Rectal smooth muscle tissue (tissue), 1 donor: ENCODE measurements at regions not wholly inside any gene's neighbourhood (a gene's known extent, or its start where the extent isn't known, plus 50 kb on each side); places are given as distances from the start of the nearest gene placed in this dataset.

ENCODE experiments used
- H3K27ac ChIP-seq: one replicate; pipeline ENCODE4 v1.7.0; 2013; ENCODE audit warnings: low read depth, low read length, inconsistent platforms
- H3K27me3 ChIP-seq: one replicate; pipeline ENCODE4 v1.7.0; 2013; ENCODE audit warnings: low read length; ENCODE audit not compliant: control insufficient read depth, insufficient read depth
- H3K36me3 ChIP-seq: one replicate; pipeline ENCODE4 v1.7.0; 2013; ENCODE audit warnings: low read length; ENCODE audit not compliant: control insufficient read depth, insufficient read depth
- H3K4me1 ChIP-seq: one replicate; pipeline ENCODE4 v1.7.0; 2013; ENCODE audit warnings: low read length; ENCODE audit not compliant: control insufficient read depth, insufficient read depth
- H3K4me3 ChIP-seq: one replicate; pipeline ENCODE4 v1.7.0; 2013; ENCODE audit warnings: low read length
- H3K9ac ChIP-seq: one replicate; pipeline ENCODE4 v1.7.0; 2013; ENCODE audit warnings: low read length

DNA sequence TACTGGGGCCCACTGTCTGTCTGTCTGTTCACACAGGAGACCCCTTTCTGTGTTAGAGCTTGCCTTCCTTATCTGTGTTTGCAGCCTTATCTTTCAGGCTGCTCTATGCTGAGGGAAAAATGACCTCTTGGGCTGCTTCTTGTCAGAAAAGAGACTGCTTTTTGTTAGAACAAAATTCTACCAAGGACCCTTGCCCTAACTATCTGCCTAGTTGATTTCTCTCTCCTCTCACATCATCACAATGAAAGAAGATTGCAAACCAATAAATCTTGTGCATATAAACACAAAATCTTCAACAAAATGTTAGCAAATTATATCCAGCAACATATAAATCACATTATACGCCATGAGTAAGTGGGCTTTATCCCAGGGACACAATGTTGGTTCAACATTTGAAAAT, 1117.7 kb downstream of the CDH11 start:
- H3K9ac ChIP-seq, result no peak overlapping the region
- no peaks in the 10 kb centered on the region for H3K27me3 ChIP-seq
- no peaks in the 10 kb centered on the region for H3K36me3 ChIP-seq
- H3K4me1 ChIP-seq, result no peaks in the 10 kb centered on the region
- no peak overlapping the region for H3K27ac ChIP-seq
- no peak overlapping the region for H3K4me3 ChIP-seq

DNA sequence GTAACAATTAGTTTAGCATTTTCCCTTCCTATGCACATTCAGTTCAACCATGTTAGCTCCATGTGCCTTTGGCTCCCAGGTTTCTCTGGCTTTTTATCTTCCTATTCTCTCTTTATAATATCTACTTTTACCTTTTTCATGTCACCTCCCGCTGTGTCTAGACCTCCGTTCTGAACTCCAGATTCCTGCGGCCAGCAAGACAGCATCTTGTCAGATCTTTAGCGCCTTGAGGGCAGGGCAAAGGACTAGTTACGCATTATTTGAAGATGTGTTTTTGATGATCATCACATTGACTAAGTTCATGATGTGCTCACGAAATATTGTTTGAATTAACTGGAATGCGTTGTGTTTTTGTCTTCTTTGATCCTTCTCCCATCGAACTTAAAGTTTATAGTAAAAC, 1126.8 kb downstream of the CDH11 start:
- Histone ChIP-seq H3K4me1 (no peaks in the 10 kb centered on the region), H3K27me3 (no peaks in the 10 kb centered on the region), H3K27ac (no peak overlapping the region), H3K36me3 (no peaks in the 10 kb centered on the region), H3K9ac (no peak overlapping the region), H3K4me3 (no peak overlapping the region)

DNA sequence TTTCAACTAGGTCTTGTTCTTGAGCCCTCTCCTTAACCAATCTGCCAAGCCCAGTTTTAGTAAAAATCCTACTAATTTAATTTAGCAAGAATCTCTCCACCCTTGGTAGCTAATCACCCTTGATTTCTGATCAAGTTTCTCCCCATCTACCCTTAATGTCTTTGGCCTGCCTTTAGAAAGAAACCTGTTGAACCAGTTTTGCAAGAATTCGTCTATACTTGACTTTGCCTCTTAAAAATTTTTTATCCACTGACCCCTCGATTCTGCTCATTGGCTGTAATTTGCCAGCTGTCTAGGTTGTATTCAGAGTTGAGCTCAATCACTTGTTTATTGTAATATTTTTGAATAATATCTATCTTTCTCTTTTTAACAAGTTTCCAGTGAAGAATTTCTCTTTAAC, 1138.5 kb downstream of the CDH11 start:
- no peaks in the 10 kb centered on the region for H3K27me3 ChIP-seq
- H3K27ac ChIP-seq, result no peak overlapping the region
- no peak overlapping the region for H3K4me3 ChIP-seq
- H3K36me3 ChIP-seq, result no peaks in the 10 kb centered on the region
- no peak overlapping the region for H3K9ac ChIP-seq
- H3K4me1 ChIP-seq, result no peaks in the 10 kb centered on the region

DNA sequence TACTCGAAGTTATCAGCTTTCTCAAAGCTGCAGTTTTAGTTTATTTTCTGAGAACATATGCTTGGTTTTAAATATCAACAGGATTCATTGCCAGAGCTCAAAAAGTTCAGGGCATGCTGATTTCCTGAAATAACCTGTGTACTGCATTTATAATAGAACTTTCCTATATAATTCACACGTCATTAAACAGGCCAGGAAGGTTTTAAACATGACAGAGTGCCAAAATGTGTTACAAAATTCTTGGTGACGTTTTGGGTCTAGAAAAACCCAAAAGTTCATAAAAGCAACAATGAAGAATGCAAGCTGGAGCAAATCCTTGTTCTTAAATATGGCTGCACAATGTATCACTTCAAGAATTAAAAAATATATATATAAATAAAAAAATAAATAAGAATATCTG, 1139.1 kb downstream of the CDH11 start:
- no peaks in the 10 kb centered on the region for H3K36me3 ChIP-seq
- no peaks in the 10 kb centered on the region for H3K4me1 ChIP-seq
- no peak overlapping the region for H3K27ac ChIP-seq
- H3K9ac ChIP-seq, result no peak overlapping the region
- no peak overlapping the region for H3K4me3 ChIP-seq
- no peaks in the 10 kb centered on the region for H3K27me3 ChIP-seq

DNA sequence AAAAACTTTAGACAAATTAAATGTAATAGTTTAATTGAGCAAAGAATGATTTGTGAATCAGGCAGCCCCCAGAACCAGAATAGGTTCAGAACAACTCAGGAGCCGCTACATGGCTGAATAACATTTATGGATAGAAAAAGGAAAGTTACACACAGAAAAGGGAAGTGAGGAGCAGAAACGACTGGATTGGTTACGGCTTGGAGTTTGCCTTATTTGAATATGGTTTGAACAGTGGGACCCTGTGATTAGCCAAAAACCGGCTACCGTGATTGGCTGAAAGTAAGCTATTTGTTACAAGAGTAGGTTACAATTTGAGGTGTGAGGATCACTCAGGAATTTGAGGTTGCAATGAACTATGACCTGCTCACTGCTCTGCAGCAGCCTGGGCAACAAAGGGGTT, 1139.8 kb downstream of the CDH11 start:
- Histone ChIP-seq H3K9ac (no peak overlapping the region), H3K36me3 (no peaks in the 10 kb centered on the region), H3K27me3 (no peaks in the 10 kb centered on the region), H3K4me1 (no peaks in the 10 kb centered on the region), H3K4me3 (no peak overlapping the region), H3K27ac (no peak overlapping the region)

DNA sequence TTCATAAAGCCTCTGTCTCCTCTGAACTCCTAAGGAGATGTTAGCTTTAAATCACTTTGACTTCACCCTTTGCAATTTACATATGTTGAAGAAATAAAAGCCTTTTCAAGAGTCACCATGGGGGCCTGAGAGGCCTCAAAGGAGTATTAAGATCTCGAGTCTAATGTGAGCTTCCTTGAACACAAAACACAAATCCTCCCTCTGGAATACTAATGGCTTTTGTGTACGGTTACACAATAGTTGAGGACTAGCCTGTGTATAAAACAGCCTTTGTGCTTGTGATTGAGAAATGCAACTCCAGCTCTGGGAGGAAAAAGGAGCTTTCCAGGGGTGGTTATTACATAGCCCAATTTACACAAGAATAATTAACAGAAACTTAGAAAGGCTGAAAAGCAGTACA, 1140.2 kb downstream of the CDH11 start:
- Histone ChIP-seq H3K27ac (no peak overlapping the region), H3K27me3 (no peaks in the 10 kb centered on the region), H3K9ac (no peak overlapping the region), H3K4me1 (no peaks in the 10 kb centered on the region), H3K4me3 (no peak overlapping the region), H3K36me3 (no peaks in the 10 kb centered on the region)

DNA sequence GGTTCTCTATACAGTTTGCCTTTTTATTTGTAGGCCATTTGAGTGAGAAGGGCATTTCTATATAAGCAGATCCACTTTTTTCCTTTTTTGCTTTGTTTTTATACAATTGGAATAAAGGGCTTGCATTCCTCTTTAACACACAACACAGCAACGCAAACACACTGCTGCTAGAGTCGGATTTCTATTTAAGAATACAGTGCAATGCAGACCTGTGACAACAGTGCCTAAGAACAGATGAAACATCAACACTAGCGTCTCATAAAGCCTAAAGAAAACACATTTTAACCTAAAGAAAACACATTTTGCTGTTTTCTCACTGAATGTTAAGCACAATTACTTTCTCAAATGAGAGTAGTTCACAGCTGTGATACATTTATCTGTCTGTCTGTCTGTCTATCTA, 1141.1 kb downstream of the CDH11 start:
- Histone ChIP-seq H3K27ac (no peak overlapping the region), H3K36me3 (no peaks in the 10 kb centered on the region), H3K4me1 (no peaks in the 10 kb centered on the region), H3K27me3 (no peaks in the 10 kb centered on the region), H3K4me3 (no peak overlapping the region), H3K9ac (no peak overlapping the region)

DNA sequence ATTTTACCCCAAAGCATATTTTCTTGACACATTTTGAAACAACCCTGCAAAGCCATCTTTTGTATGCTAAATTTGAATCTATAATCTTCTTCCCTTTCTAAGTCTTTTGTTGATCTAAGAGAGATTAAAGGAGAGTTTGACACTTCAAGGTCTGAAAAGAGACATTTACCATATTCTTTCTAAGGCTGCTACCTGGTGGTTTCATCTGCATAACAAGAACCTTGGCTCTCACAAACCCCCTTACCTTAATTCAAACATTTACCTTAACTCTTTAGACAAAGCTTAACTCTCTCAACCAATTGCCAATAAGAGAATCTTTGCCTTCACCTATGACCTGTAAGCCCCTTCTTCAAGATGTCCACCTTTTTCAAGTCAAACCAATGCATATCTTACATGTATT, 1143.6 kb downstream of the CDH11 start:
- Histone ChIP-seq H3K27me3 (no peaks in the 10 kb centered on the region), H3K27ac (no peak overlapping the region), H3K36me3 (no peaks in the 10 kb centered on the region), H3K9ac (no peak overlapping the region), H3K4me1 (no peaks in the 10 kb centered on the region), H3K4me3 (no peak overlapping the region)

DNA sequence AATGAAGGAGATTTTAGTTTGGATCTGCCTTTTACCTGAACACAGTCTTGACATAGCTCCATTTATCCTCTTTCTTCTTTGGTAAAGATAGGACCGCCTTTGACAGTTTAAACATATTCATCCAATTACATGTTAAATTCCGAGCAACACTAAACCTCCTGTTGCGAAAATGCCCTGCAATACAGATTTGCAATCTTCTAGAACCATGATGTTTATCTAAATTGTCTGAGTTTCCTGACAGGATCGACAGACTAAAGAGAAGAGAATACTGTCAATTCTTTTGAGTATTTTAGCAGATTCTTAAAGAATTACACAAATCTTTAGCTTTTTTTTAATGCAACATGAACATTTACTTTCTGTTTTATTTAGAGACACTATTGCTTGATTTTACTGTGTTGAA, 1145.5 kb downstream of the CDH11 start:
- no peak overlapping the region for H3K4me3 ChIP-seq
- no peaks in the 10 kb centered on the region for H3K27me3 ChIP-seq
- H3K9ac ChIP-seq, result no peak overlapping the region
- H3K36me3 ChIP-seq, result no peaks in the 10 kb centered on the region
- no peaks in the 10 kb centered on the region for H3K4me1 ChIP-seq
- H3K27ac ChIP-seq, result no peak overlapping the region

DNA sequence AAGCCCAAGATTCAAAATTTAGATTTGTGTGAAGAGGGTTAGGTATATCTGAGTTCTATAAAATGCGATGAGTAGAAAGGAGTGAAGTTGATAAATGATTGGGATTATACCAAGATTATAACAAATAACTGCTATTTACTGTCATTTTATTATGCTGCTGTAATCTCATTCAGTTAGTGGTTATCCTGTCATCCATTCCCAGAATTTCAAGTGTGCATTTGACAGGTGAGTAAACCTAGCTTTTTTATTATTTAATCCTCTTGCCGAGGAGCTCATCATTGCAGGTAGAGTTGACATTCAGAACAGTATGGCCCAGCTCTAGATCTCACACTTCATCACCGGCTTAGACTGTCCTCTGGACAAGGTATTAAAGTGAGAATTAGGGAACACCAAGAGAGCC, 1146.2 kb downstream of the CDH11 start:
- H3K27me3 ChIP-seq, result no peaks in the 10 kb centered on the region
- H3K4me3 ChIP-seq, result no peak overlapping the region
- H3K27ac ChIP-seq, result no peak overlapping the region
- no peak overlapping the region for H3K9ac ChIP-seq
- no peaks in the 10 kb centered on the region for H3K4me1 ChIP-seq
- no peaks in the 10 kb centered on the region for H3K36me3 ChIP-seq

DNA sequence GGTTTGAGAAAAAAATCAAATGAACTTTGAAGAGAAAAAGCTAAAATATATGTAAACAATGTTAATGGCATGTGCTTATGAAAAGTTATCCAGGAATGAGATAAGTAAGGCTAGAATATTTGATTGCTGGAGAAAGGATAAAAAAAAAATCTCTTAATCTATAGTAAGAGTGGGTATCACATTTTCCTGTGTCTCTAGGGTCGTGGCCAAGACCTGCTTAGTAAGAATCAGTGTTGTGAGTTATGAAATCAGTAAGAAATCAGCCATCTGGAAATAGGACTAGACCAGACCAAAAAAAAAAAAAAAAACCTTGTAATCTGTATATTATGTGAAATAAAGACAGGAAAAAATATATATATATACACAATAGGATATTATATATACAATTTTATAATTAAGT, 1153.9 kb downstream of the CDH11 start:
- no peak overlapping the region for H3K27ac ChIP-seq
- H3K27me3 ChIP-seq, result no peaks in the 10 kb centered on the region
- no peak overlapping the region for H3K4me3 ChIP-seq
- H3K36me3 ChIP-seq, result no peaks in the 10 kb centered on the region
- H3K9ac ChIP-seq, result no peak overlapping the region
- no peaks in the 10 kb centered on the region for H3K4me1 ChIP-seq

DNA sequence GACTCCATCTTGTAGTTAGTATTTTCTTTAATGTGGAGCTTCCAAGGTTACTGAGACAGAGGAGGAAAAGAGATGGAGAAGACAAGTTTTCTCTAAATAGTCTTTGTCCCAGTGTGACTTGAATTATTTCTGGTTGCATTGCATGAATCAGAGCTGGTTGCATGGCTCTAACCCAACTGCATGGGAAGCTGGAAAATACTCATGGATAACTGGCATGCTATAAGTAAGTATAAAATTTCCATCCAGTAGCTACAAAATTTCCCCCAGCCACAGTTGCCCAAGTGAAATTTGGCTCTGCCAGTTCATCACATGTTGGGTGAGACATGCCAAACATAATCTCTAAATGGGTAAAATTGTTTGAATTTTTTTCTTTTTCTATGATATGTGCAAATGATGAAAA, 1161.5 kb downstream of the CDH11 start:
- no peak overlapping the region for H3K9ac ChIP-seq
- H3K4me1 ChIP-seq, result no peaks in the 10 kb centered on the region
- no peak overlapping the region for H3K4me3 ChIP-seq
- no peaks in the 10 kb centered on the region for H3K36me3 ChIP-seq
- H3K27ac ChIP-seq, result no peak overlapping the region
- no peaks in the 10 kb centered on the region for H3K27me3 ChIP-seq

DNA sequence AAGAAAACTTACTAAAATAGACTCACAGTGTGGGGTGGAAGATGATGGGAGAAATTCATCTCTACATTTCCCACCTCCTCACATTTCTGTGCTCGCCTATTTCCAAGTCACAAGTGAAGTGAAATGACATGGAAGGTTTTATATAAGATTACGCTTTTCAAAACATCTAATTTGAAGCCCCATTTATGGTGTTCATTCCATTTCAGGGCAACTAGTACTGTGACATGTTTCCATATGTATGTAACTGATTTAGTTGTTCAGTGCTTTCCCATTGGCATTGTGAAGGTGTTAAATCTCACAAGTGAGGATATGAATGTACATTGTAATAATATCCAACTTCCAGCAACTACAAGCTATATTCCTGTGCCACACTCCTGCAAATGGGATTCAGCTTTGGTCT, 1174.8 kb downstream of the CDH11 start:
- Histone ChIP-seq H3K4me1 (no peaks in the 10 kb centered on the region), H3K9ac (no peak overlapping the region), H3K36me3 (no peaks in the 10 kb centered on the region), H3K27ac (no peak overlapping the region), H3K4me3 (no peak overlapping the region), H3K27me3 (no peaks in the 10 kb centered on the region)

DNA sequence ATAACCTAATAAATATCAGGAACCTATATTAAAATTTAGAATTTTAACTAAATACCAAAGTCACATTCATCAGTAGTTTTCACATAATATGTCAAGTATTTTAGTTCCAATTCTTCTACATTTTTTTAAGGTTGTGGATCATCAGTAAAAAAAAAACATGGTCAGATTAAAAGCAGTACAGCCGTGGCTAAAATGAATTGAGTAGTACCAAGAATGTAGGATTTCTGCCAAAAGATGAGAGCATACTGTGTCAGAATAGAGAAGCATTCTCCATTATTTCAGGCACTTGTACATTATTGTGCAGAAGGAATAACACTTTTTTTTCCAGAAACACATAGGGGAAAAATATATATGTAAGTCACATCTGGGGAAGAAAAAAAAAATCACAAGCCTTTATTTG, 1176.1 kb downstream of the CDH11 start:
- Histone ChIP-seq H3K4me3 (no peak overlapping the region), H3K27me3 (no peaks in the 10 kb centered on the region), H3K27ac (no peak overlapping the region), H3K36me3 (no peaks in the 10 kb centered on the region), H3K9ac (no peak overlapping the region), H3K4me1 (no peaks in the 10 kb centered on the region)
